GM12865 (cell line): ENCODE measurements at regions not wholly inside any gene's neighbourhood (a gene's known extent, or its start where the extent isn't known, plus 50 kb on each side); places are given as distances from the start of the nearest gene placed in this dataset.

Experiments
- DNase-seq: peaks from one replicate; pipeline ENCODE4 v3.0.0; 2010; ENCODE audit warnings: low read depth
- H3K4me3 ChIP-seq: 2 replicates; pipeline ENCODE4 v1.5.1; 2011; ENCODE audit warnings: mild to moderate bottlenecking, low read depth, low read length, control low read depth
- CTCF ChIP-seq: IDR thresholded peaks from 2 replicates; pipeline ENCODE4 v1.5.1; 2011; ENCODE audit warnings: low read length, control low read depth, low read depth, inconsistent platforms; ENCODE audit not compliant: insufficient read depth; ENCODE audit errors: missing control alignments

DNA sequence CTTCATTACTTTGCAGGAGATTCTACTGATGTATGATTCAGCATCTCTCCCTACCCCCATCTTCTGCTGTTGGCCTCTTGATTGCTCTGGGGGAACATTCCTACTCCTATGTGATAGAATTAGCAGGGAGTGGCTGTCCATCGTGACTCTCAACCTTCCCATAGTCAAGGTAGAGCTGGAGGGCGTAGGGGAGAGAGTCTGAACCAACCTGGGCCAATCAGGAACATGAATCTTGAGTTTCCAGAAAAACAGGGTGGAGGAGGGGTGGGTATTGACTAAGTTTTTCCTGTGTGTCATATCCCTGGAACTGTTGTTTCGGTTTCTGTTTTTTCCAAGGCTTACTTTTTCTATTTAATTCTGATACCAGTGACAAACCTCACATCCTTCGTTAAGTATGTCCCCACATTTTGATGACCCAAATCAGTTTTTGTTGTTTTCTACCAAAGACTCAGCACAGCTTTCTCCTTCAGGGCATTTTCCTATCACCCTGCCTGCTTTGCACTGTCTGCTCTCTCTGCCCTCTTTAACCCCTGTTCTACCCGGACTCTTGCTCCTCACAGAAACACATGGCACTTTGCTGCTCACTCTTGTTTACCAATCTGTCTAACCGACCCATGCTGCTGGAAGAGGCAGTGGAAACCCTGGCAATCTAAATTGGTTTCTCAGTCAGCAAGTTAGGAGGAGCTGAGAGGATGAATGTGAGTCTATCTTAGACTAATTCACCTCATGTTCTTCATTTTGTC, 1428.3 kb downstream of the AACS start:
- TF ChIP-seq CTCF, result no peak
- H3K4me3 ChIP-seq, result no peak overlapping the region
- no peak for DNase-seq

GRCh38 chr12:126496201-126496600, 1431.0 kb downstream of the AACS start:
- no peak for DNase-seq
- no peak for TF ChIP-seq CTCF
- H3K4me3 ChIP-seq, result no peak overlapping the region

GRCh38 chr12:126506426-126507182, 1441.4 kb downstream of the AACS start:
- H3K4me3 ChIP-seq, result no peak overlapping the region
- peak; percentile 3 for DNase-seq
- no peak for TF ChIP-seq CTCF

DNA sequence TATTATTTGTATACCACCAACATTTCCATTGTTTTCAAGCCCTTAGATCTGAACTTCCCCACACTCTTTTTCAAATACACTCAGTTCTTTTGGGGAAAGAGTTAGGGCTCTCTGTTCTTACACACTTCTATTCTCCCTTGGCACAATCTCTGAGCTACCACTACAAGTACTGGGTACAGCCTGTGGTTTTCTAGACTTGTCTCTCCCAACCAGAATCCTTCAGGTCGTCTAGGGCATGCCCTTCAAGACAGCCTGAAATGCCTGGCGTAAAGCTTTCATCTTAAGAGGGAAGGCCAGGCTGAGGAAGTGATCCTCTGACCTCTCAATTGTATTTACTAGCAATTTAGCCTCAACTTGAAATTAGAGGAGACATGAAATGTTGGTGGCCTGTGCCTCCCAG, 1442.0 kb downstream of the AACS start:
- no peak for TF ChIP-seq CTCF
- no peak overlapping the region for H3K4me3 ChIP-seq
- no peak for DNase-seq

DNA sequence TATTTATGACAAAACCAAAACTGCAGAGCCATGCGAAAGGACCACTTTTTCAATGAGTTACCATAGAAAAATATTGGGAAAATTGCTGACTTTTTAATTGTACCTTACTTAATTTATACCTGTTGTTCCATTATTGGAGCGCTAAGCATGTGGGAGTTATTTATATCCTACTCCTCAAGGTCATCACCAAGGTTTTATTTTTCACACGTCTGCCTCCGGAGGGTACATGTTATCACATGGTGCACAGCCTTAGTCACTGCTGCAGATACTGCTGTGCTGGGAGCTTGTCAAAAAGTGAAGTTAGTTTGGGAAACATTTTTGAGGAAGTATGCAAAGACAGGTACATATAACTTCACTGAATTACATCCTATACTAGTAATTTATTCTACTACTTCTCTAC, 1444.3 kb downstream of the AACS start:
- no peak for DNase-seq
- no peak for TF ChIP-seq CTCF
- no peak overlapping the region for H3K4me3 ChIP-seq

DNA sequence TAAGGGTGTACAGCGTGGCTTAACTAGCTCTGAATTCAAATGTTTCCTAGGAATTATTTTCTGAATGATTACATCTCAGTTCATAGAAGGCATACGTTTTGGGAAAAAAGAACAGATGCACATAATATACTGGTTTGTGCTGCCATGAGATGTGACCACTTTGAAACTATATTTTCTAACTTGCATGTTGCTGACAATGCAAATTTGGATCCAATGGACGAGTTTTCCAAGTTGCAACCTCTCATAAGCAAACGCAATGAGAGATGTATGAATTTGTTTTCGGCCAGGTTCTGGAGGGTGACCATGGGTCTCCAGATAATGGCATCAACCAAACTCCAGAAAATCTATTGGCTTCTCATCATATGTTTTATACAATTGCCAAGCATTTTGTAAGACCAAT, 1445.4 kb downstream of the AACS start:
- TF ChIP-seq CTCF, result no peak
- H3K4me3 ChIP-seq, result no peak overlapping the region
- no peak for DNase-seq
